Activated CD8-positive, alpha-beta T cell treated with anti-CD3 and anti-CD28 coated beads, Interleukin-2, amount 10 ng/mL, durations not matched to agents 7 days and 5 days (primary cell): ENCODE measurements at regions not wholly inside any gene's neighbourhood (a gene's known extent, or its start where the extent isn't known, plus 50 kb on each side); places are given as distances from the start of the nearest gene placed in this dataset.

ENCODE experiments used
- ATAC-seq: fragments of 150-1000 bp; cut with Tn5 transposase; one replicate; pipeline ENCODE4 v1.10.0; 2021; ENCODE audit warnings: moderate library complexity
- CTCF ChIA-PET: fragments of 350-600 bp; sonication (Branson Sonifier 250); formaldehyde crosslinking; loops from one replicate; lab custom pipeline; 2021; ENCODE audit warnings: antibody characterized with exemption; lab: Charles Lee
- POLR2A ChIA-PET: fragments of 350-600 bp; sonication (Branson Sonifier 250); formaldehyde crosslinking; loops from one replicate; lab custom pipeline; 2021; ENCODE audit warnings: antibody characterized with exemption; lab: Charles Lee
- DNase-seq: peaks from one replicate; pipeline ENCODE4 v3.0.0-alpha.2; 2020
- H3K27ac Mint-ChIP-seq: one replicate; pipeline ENCODE4 v1.8.0; 2021; ENCODE audit warnings: mild to moderate bottlenecking, mixed read lengths
- H3K27me3 Mint-ChIP-seq: one replicate; pipeline ENCODE4 v1.8.0; 2021; ENCODE audit warnings: low read depth, mixed read lengths
- H3K36me3 Mint-ChIP-seq: one replicate; pipeline ENCODE4 v1.8.0; 2021; ENCODE audit warnings: low read depth, mixed read lengths
- H3K4me1 Mint-ChIP-seq: one replicate; pipeline ENCODE4 v1.8.0; 2021; ENCODE audit warnings: low read depth, mixed read lengths
- H3K4me3 Mint-ChIP-seq: one replicate; pipeline ENCODE4 v1.8.0; 2021; ENCODE audit warnings: mild to moderate bottlenecking, mixed read lengths
- H3K9me3 Mint-ChIP-seq: one replicate; pipeline ENCODE4 v1.8.0; 2022; ENCODE audit warnings: mixed read lengths; ENCODE audit not compliant: insufficient read depth

GRCh38 chr13:110062777-110063442, 244.0 kb downstream of the COL4A1 start:
- no peaks in the 10 kb centered on the region for H3K36me3 Mint-ChIP-seq
- ChIA-PET POLR2A (no interaction called here), CTCF (no interaction called here)
- no peaks in the 10 kb centered on the region for H3K27me3 Mint-ChIP-seq
- H3K4me1 Mint-ChIP-seq, result no peaks in the 10 kb centered on the region
- H3K27ac Mint-ChIP-seq, result no peak overlapping the region
- H3K9me3 Mint-ChIP-seq, result no peaks in the 10 kb centered on the region
- no peak for ATAC-seq
- H3K4me3 Mint-ChIP-seq, result no peak overlapping the region
- DNase-seq, result no peak

GRCh38 chr13:110062077-110062776, 244.7 kb downstream of the COL4A1 start:
- Mint-ChIP-seq H3K9me3 (no peaks in the 10 kb centered on the region), H3K36me3 (no peaks in the 10 kb centered on the region), H3K4me1 (no peaks in the 10 kb centered on the region), H3K27ac (no peak overlapping the region), H3K4me3 (no peak overlapping the region), H3K27me3 (no peaks in the 10 kb centered on the region)
- ChIA-PET POLR2A (no interaction called here), CTCF (no interaction called here)
- DNase-seq (no peak), ATAC-seq (no peak)

GRCh38 chr13:110061270-110061669, 245.7 kb downstream of the COL4A1 start:
- no peaks in the 10 kb centered on the region for H3K4me1 Mint-ChIP-seq
- no peaks in the 10 kb centered on the region for H3K36me3 Mint-ChIP-seq
- ChIA-PET CTCF (no interaction called here), POLR2A (no interaction called here)
- ATAC-seq, result no peak
- no peak overlapping the region for H3K27ac Mint-ChIP-seq
- H3K9me3 Mint-ChIP-seq, result no peaks in the 10 kb centered on the region
- DNase-seq, result no peak
- no peaks in the 10 kb centered on the region for H3K27me3 Mint-ChIP-seq
- no peak overlapping the region for H3K4me3 Mint-ChIP-seq

- Mint-ChIP-seq H3K27me3 (no peaks in the 10 kb centered on the region), H3K4me1 (no peaks in the 10 kb centered on the region), H3K27ac (peak overlapping the region; percentile 39), H3K9me3 (no peaks in the 10 kb centered on the region), H3K36me3 (no peaks in the 10 kb centered on the region), H3K4me3 (no peak overlapping the region)
- CTCF ChIA-PET, result no interaction called here
- DNase-seq, result no peak
- POLR2A ChIA-PET, result interaction anchor here (1.0 kb wide), 1 partner anchor 41 kb away, joined by 3 read pairs; no protein-coding TSS in a partner anchor
- no peak for ATAC-seq
Measured at GRCh38 chr13:110057052-110057451, 249.9 kb downstream of the COL4A1 start.

GRCh38 chr13:110056640-110057039, 250.3 kb downstream of the COL4A1 start:
- Mint-ChIP-seq H3K4me3 (no peak overlapping the region), H3K27ac (no peak overlapping the region)

GRCh38 chr13:110055089-110055488, 251.9 kb downstream of the COL4A1 start:
- Mint-ChIP-seq H3K4me1 (no peaks in the 10 kb centered on the region), H3K4me3 (no peak overlapping the region), H3K27ac (no peak overlapping the region), H3K27me3 (no peaks in the 10 kb centered on the region), H3K9me3 (no peaks in the 10 kb centered on the region), H3K36me3 (no peaks in the 10 kb centered on the region)
- ChIA-PET CTCF (no interaction called here), POLR2A (no interaction called here)
- ATAC-seq (no peak), DNase-seq (no peak)

More at GRCh38 chr13:110056640-110057039, 250.3 kb downstream of the COL4A1 start:
- DNase-seq, result no peak
- H3K36me3 Mint-ChIP-seq, result no peaks in the 10 kb centered on the region
- no peaks in the 10 kb centered on the region for H3K9me3 Mint-ChIP-seq
- ChIA-PET CTCF (no interaction called here), POLR2A (no interaction called here)
- no peaks in the 10 kb centered on the region for H3K4me1 Mint-ChIP-seq
- H3K27me3 Mint-ChIP-seq, result no peaks in the 10 kb centered on the region
- no peak for ATAC-seq

- no peaks in the 10 kb centered on the region for H3K4me1 Mint-ChIP-seq
- no peak overlapping the region for H3K27ac Mint-ChIP-seq
- H3K9me3 Mint-ChIP-seq, result no peaks in the 10 kb centered on the region
- POLR2A ChIA-PET, result no interaction called here
- no peak for DNase-seq
- no peak for ATAC-seq
- CTCF ChIA-PET, result no interaction called here
- H3K36me3 Mint-ChIP-seq, result no peaks in the 10 kb centered on the region
- no peaks in the 10 kb centered on the region for H3K27me3 Mint-ChIP-seq
- no peak overlapping the region for H3K4me3 Mint-ChIP-seq
Measured at GRCh38 chr13:110054041-110054440, 252.9 kb downstream of the COL4A1 start.

- ChIA-PET POLR2A (no interaction called here), CTCF (no interaction called here)
- no peak for ATAC-seq
- no peaks in the 10 kb centered on the region for H3K9me3 Mint-ChIP-seq
- no peak overlapping the region for H3K4me3 Mint-ChIP-seq
- H3K27ac Mint-ChIP-seq, result no peak overlapping the region
- H3K4me1 Mint-ChIP-seq, result no peaks in the 10 kb centered on the region
- no peak for DNase-seq
- no peaks in the 10 kb centered on the region for H3K36me3 Mint-ChIP-seq
- peaks cover 7% of the 10 kb centered on the region for H3K27me3 Mint-ChIP-seq
Measured at GRCh38 chr13:110047496-110047895, 259.5 kb downstream of the COL4A1 start.

GRCh38 chr13:110046811-110047210, 260.1 kb downstream of the COL4A1 start:
- ATAC-seq (no peak), DNase-seq (no peak)
- Mint-ChIP-seq H3K4me3 (no peak overlapping the region), H3K27me3 (peaks cover 7% of the 10 kb centered on the region), H3K9me3 (no peaks in the 10 kb centered on the region), H3K4me1 (no peaks in the 10 kb centered on the region), H3K36me3 (no peaks in the 10 kb centered on the region), H3K27ac (no peak overlapping the region)
- ChIA-PET POLR2A (no interaction called here), CTCF (no interaction called here)

- H3K27ac Mint-ChIP-seq, result no peak overlapping the region
- H3K27me3 Mint-ChIP-seq, result peaks cover 7% of the 10 kb centered on the region
- ChIA-PET CTCF (no interaction called here), POLR2A (no interaction called here)
- H3K4me1 Mint-ChIP-seq, result no peaks in the 10 kb centered on the region
- ATAC-seq (no peak), DNase-seq (no peak)
- no peaks in the 10 kb centered on the region for H3K9me3 Mint-ChIP-seq
- H3K36me3 Mint-ChIP-seq, result no peaks in the 10 kb centered on the region
- no peak overlapping the region for H3K4me3 Mint-ChIP-seq
Measured at GRCh38 chr13:110045919-110046318, 259.5 kb upstream of the IRS2 start.

GRCh38 chr13:110045202-110045601, 258.8 kb upstream of the IRS2 start:
- DNase-seq, result no peak
- Mint-ChIP-seq H3K27me3 (peaks cover 7% of the 10 kb centered on the region), H3K4me3 (no peak overlapping the region), H3K4me1 (no peaks in the 10 kb centered on the region), H3K36me3 (no peaks in the 10 kb centered on the region), H3K27ac (no peak overlapping the region), H3K9me3 (no peaks in the 10 kb centered on the region)
- no peak for ATAC-seq
- POLR2A ChIA-PET, result no interaction called here
- CTCF ChIA-PET, result no interaction called here

GRCh38 chr13:110044551-110045111, 258.2 kb upstream of the IRS2 start:
- CTCF ChIA-PET, result no interaction called here
- no peak overlapping the region for H3K27ac Mint-ChIP-seq

More at GRCh38 chr13:110044551-110045111, 258.2 kb upstream of the IRS2 start:
- no peaks in the 10 kb centered on the region for H3K36me3 Mint-ChIP-seq
- H3K4me1 Mint-ChIP-seq, result no peaks in the 10 kb centered on the region
- ATAC-seq, result no peak
- DNase-seq, result no peak
- no peak overlapping the region for H3K4me3 Mint-ChIP-seq
- peaks cover 7% of the 10 kb centered on the region for H3K27me3 Mint-ChIP-seq
- POLR2A ChIA-PET, result no interaction called here
- no peaks in the 10 kb centered on the region for H3K9me3 Mint-ChIP-seq
